IMR-90 (cell line): ENCODE measurements at regions not wholly inside any gene's neighbourhood (a gene's known extent, or its start where the extent isn't known, plus 50 kb on each side); places are given as distances from the start of the nearest gene placed in this dataset.
A peak's percentile ranks its signal among the peaks of the same experiment; 100 is the strongest.

ENCODE experiments used
- ATAC-seq: fragments of 200-7000 bp; cut with Tn5 transposase; 2 replicates; pipeline ENCODE4 v1.9.1; 2020; ENCODE audit warnings: low read depth, mild to moderate bottlenecking, moderate library complexity
- BruUV-seq: library from RNA; stranded (reverse); fragments of 400-500 nt; replicated peaks from 2 replicates; lab custom pipeline; 2021; lab: Mats Ljungman, UMichigan
- CTCF ChIA-PET: fragments of 300-600 bp; formaldehyde crosslinking; extraction: SDS; loops from one replicate; lab custom pipeline; 2021; ENCODE audit warnings: antibody characterized with exemption; lab: Yijun Ruan, JAX
- POLR2A ChIA-PET: fragments of 300-600 bp; sonication (Branson Sonifier 250); formaldehyde crosslinking; loops from one replicate; lab custom pipeline; 2022; ENCODE audit warnings: antibody characterized with exemption; ENCODE audit not compliant: unreplicated experiment; lab: Charles Lee
- DNase-seq: peaks from one replicate; pipeline ENCODE4 v3.0.0; 2013
- H2AFZ ChIP-seq: replicated peaks from 2 replicates; pipeline ENCODE3; 2013; ENCODE audit warnings: low read length, mild to moderate bottlenecking; ENCODE audit not compliant: poor library complexity
- H2AK5ac ChIP-seq: 2 replicates; pipeline ENCODE4 v1.6.1; 2013; ENCODE audit warnings: low read depth, low read length, inconsistent platforms
- H2AK9ac ChIP-seq: replicated peaks from 2 replicates; pipeline ENCODE3; 2013; ENCODE audit warnings: mild to moderate bottlenecking, low read depth, low read length, moderate library complexity; ENCODE audit not compliant: poor library complexity
- H2BK120ac ChIP-seq: 2 replicates; pipeline ENCODE4 v1.6.1; 2013; ENCODE audit warnings: low read depth, low read length, inconsistent platforms
- H2BK15ac ChIP-seq: 3 replicates; pipeline ENCODE4 v1.6.1; 2013; ENCODE audit warnings: low read depth, low read length, inconsistent platforms
- H2BK20ac ChIP-seq: 2 replicates; pipeline ENCODE4 v1.6.1; 2013; ENCODE audit warnings: low read depth, mild to moderate bottlenecking, inconsistent platforms, low read length, moderate library complexity
- H2BK5ac ChIP-seq: 2 replicates; pipeline ENCODE4 v1.6.1; 2013; ENCODE audit warnings: mild to moderate bottlenecking, low read depth, low read length, inconsistent platforms; ENCODE audit not compliant: poor library complexity, severe bottlenecking
- H3K14ac ChIP-seq: replicated peaks from 2 replicates; pipeline ENCODE4 v1.6.1; 2013; ENCODE audit warnings: low read depth, low read length, inconsistent platforms
- H3K18ac ChIP-seq: 2 replicates; pipeline ENCODE4 v1.6.1; 2013; ENCODE audit warnings: low read depth, low read length, control low read depth
- H3K23ac ChIP-seq: 2 replicates; pipeline ENCODE4 v1.6.1; 2013; ENCODE audit warnings: low read depth, low read length, inconsistent platforms
- H3K27ac ChIP-seq: 2 replicates; pipeline ENCODE4 v1.5.1; 2013; ENCODE audit warnings: mild to moderate bottlenecking, control low read depth, low read length; ENCODE audit not compliant: insufficient read depth
- H3K27me3 ChIP-seq: 2 replicates; pipeline ENCODE4 v1.6.1; 2013; ENCODE audit warnings: low read length; ENCODE audit not compliant: control insufficient read depth, insufficient read depth
- H3K36me3 ChIP-seq: 2 replicates; pipeline ENCODE4 v1.6.1; 2013; ENCODE audit warnings: low read length, mixed read lengths; ENCODE audit not compliant: control insufficient read depth, insufficient read depth
- H3K4ac ChIP-seq: 2 replicates; pipeline ENCODE4 v1.6.1; 2013; ENCODE audit warnings: low read depth, low read length, inconsistent platforms
- H3K4me1 ChIP-seq: 2 replicates; pipeline ENCODE4 v1.6.1; 2013; ENCODE audit warnings: low read length, mixed read lengths; ENCODE audit not compliant: control insufficient read depth, insufficient read depth
- H3K4me2 ChIP-seq: 2 replicates; pipeline ENCODE4 v1.6.1; 2013; ENCODE audit warnings: low read depth, mild to moderate bottlenecking, control low read depth, low read length, moderate library complexity
- H3K4me3 ChIP-seq: 2 replicates; pipeline ENCODE4 v1.5.1; 2013; ENCODE audit warnings: low read depth, mild to moderate bottlenecking, control low read depth, low read length, moderate library complexity; ENCODE audit not compliant: insufficient read depth
- H3K56ac ChIP-seq: 2 replicates; pipeline ENCODE4 v1.6.1; 2013; ENCODE audit warnings: low read length, inconsistent platforms; ENCODE audit not compliant: insufficient read depth; ENCODE audit errors: extremely low read depth
- H3K79me1 ChIP-seq, 2 experiments: 2 replicates each; pipeline ENCODE4 v1.6.1; 2013; ENCODE audit warnings: low read length in 2 of 2, inconsistent platforms in 1 of 2, low read depth in 1 of 2
- H3K9ac ChIP-seq: 2 replicates; pipeline ENCODE4 v1.6.1; 2013; ENCODE audit warnings: low read depth, low read length, control low read depth
- H3K9me1 ChIP-seq: 2 replicates; pipeline ENCODE4 v1.6.1; 2013; ENCODE audit warnings: low read length, inconsistent platforms; ENCODE audit not compliant: insufficient read depth
- H3K9me3 ChIP-seq: 2 replicates; pipeline ENCODE4 v1.6.1; 2013; ENCODE audit warnings: low read length; ENCODE audit not compliant: control insufficient read depth, insufficient read depth
- H4K20me1 ChIP-seq: 2 replicates; pipeline ENCODE4 v1.6.1; 2013; ENCODE audit warnings: low read length, inconsistent platforms; ENCODE audit not compliant: insufficient read depth
- H4K5ac ChIP-seq: 2 replicates; pipeline ENCODE4 v1.6.1; 2013; ENCODE audit warnings: mild to moderate bottlenecking, low read depth, low read length, control low read depth
- H4K8ac ChIP-seq, 2 experiments: 2 replicates each; pipeline ENCODE4 v1.6.1; 2013; ENCODE audit warnings: low read depth in 2 of 2, low read length in 2 of 2, control low read depth in 1 of 2, inconsistent platforms in 1 of 2
- H4K91ac ChIP-seq: 2 replicates; pipeline ENCODE4 v1.6.1; 2013; ENCODE audit warnings: low read depth, low read length, inconsistent platforms; ENCODE audit not compliant: insufficient read depth
- BHLHE40 ChIP-seq: fragments of 150-350 bp; IDR thresholded peaks from 2 replicates; pipeline ENCODE4 v1.6.1; 2016; ENCODE audit warnings: mild to moderate bottlenecking, low read depth, low read length
- CEBPB ChIP-seq: IDR thresholded peaks from 2 replicates; pipeline ENCODE4 v1.6.1; 2012; ENCODE audit warnings: low read depth, low read length, improper control_type of control experiment
- CHD1 ChIP-seq: IDR thresholded peaks from 2 replicates; pipeline ENCODE4 v1.6.1; 2012; ENCODE audit warnings: low read depth, low read length, improper control_type of control experiment
- ELK1 ChIP-seq: fragments of 150-350 bp; IDR thresholded peaks from 2 replicates; pipeline ENCODE4 v1.6.1; 2016; ENCODE audit warnings: low read depth, mild to moderate bottlenecking, low read length, moderate library complexity, borderline replicate concordance
- FOS ChIP-seq: fragments of 150-350 bp; IDR thresholded peaks from 2 replicates; pipeline ENCODE4 v1.6.1; 2016; ENCODE audit warnings: low read depth, low read length
- MAFK ChIP-seq: IDR thresholded peaks from 2 replicates; pipeline ENCODE4 v1.6.1; 2012; ENCODE audit warnings: low read depth, low read length, improper control_type of control experiment
- MAZ ChIP-seq: IDR thresholded peaks from 2 replicates; pipeline ENCODE4 v1.6.1; 2012; ENCODE audit warnings: low read depth, mild to moderate bottlenecking, low read length, improper control_type of control experiment, moderate library complexity, borderline replicate concordance
- NFE2L2 ChIP-seq: fragments of 150-350 bp; IDR thresholded peaks from 2 replicates; pipeline ENCODE4 v1.6.1; 2016; ENCODE audit warnings: low read depth, mild to moderate bottlenecking, low read length
- RAD21 ChIP-seq: IDR thresholded peaks from 2 replicates; pipeline ENCODE4 v1.6.1; 2012; ENCODE audit warnings: low read length, improper control_type of control experiment
- RCOR1 ChIP-seq: IDR thresholded peaks from 2 replicates; pipeline ENCODE4 v1.6.1; 2012; ENCODE audit warnings: mild to moderate bottlenecking, low read length, improper control_type of control experiment; ENCODE audit not compliant: insufficient replicate concordance
- SMC3 ChIP-seq: fragments of 150-350 bp; IDR thresholded peaks from 2 replicates; pipeline ENCODE4 v1.6.1; 2016; ENCODE audit warnings: low read depth, mild to moderate bottlenecking, antibody characterized with exemption, low read length, moderate library complexity
- WGBS, 2 experiments: methylation state at CpG; one replicate each; pipeline versions ENCODE4 v1.1.5 to v1.1.7; 2013; ENCODE audit warnings: missing lambda C conversion rate in 2 of 2; ENCODE audit not compliant: insufficient read length in 1 of 2; ENCODE audit errors: extremely low coverage in 2 of 2; 5-methylcytosine and 5-hydroxymethylcytosine counted together
- dilution Hi-C: fragments of 300-500 bp; cut with HindIII; formaldehyde crosslinking; loops from one replicate; pipeline ENCODE4 v1.14.3; 2018; ENCODE audit warnings: low sequenced_read_pairs; ENCODE audit not compliant: unreplicated experiment
- in situ Hi-C: fragments of 300-500 bp; cut with MboI; formaldehyde crosslinking; loops from 3 replicates; pipeline ENCODE4 v1.14.3; 2019; ENCODE audit warnings: low sequenced_read_pairs, inconsistent platforms, mixed read lengths
- intact Hi-C: fragments of 100-400 bp; cut with micrococcal nuclease; formaldehyde crosslinking; loops from 2 replicates; pipeline ENCODE4 v1.10.0; 2022

- CTCF ChIA-PET = interaction anchor here (0.6 to 1.3 kb wide), 4 partner anchors 9 to 346 kb away, joined by 3 to 4 read pairs (median 3); no protein-coding TSS in a partner anchor
- peak; percentile 76 for ATAC-seq
Measured at GRCh38 chr2:217367464-217367863, 507.6 kb upstream of the TNP1 start.

More at GRCh38 chr2:217367464-217367863, 507.6 kb upstream of the TNP1 start:
- in situ Hi-C loops = no loop called here
- peak overlapping the region; percentile 99 for H2BK120ac ChIP-seq
- H2AFZ ChIP-seq = peak overlapping the region; percentile 2
- H3K9ac ChIP-seq = peak overlapping the region; percentile 74; the same call in 1 of the 2 replicates
- H3K4me1 ChIP-seq = peaks cover 35% of the 10 kb centered on the region
- H3K27me3 ChIP-seq = no peaks in the 10 kb centered on the region
- H4K20me1 ChIP-seq = no peaks in the 10 kb centered on the region
- no peaks in the 10 kb centered on the region for H3K36me3 ChIP-seq
- peak; percentile 73 for DNase-seq
- peak overlapping the region; percentile 96 to 97 for H4K8ac ChIP-seq
- H3K56ac ChIP-seq = peak overlapping the region; percentile 96
- peak overlapping the region; percentile 98 for H3K4ac ChIP-seq
- POLR2A ChIA-PET = interaction anchor here (0.5 to 0.6 kb wide), 3 partner anchors 236 to 696 kb away, joined by 3 to 9 read pairs (median 5); no protein-coding TSS in a partner anchor
- H3K23ac ChIP-seq = peak overlapping the region; percentile 96
- H3K14ac ChIP-seq = peak overlapping the region; percentile 97
- BruUV-seq = no TSS peak
- H4K5ac ChIP-seq = peak overlapping the region; percentile 93
- H2BK5ac ChIP-seq = peak overlapping the region; percentile 96
- peak overlapping the region; percentile 96 for H2AK5ac ChIP-seq
- peak overlapping the region; percentile 96 for H3K27ac ChIP-seq
- peaks cover 32% of the 10 kb centered on the region for H3K9me1 ChIP-seq
- no peak overlapping the region for H3K4me3 ChIP-seq
- peak overlapping the region; percentile 99 for H4K91ac ChIP-seq
- dilution Hi-C loops = no loop called here
- peak overlapping the region; percentile 99 for H2BK20ac ChIP-seq
- no peak overlapping the region for H3K4me2 ChIP-seq
- H3K79me1 ChIP-seq = peaks cover 0 to 9% of the 10 kb centered on the region in 2 experiments; a peak in 3 of 4 replicates
- intact Hi-C loops = loop anchor here (10.0 kb wide), 1 partner anchor 673 kb away; the partner anchor contains the start of gene IGFBP5
- peak overlapping the region; percentile 98 for H2BK15ac ChIP-seq
- no peak overlapping the region for H2AK9ac ChIP-seq
- TF ChIP-seq FOS (no peak), ELK1 (no peak), MAZ (no peak), SMC3 (no peak), RCOR1 (no peak), CHD1 (no peak), CEBPB (no peak), MAFK (no peak), NFE2L2 (no peak), BHLHE40 (no peak), RAD21 (no peak)
- H3K9me3 ChIP-seq = no peaks in the 10 kb centered on the region
- peak overlapping the region; percentile 93 for H3K18ac ChIP-seq
- no CpG with 5 or more reads among the region's 4 CpGs for WGBS, 2 experiments
